ENCODE measurements at regions not wholly inside any gene's neighbourhood (a gene's known extent, or its start where the extent isn't known, plus 50 kb on each side); places are given as distances from the start of the nearest gene placed in this dataset.
A peak's percentile ranks its signal among the peaks of the same experiment; 100 is the strongest.

DNA sequence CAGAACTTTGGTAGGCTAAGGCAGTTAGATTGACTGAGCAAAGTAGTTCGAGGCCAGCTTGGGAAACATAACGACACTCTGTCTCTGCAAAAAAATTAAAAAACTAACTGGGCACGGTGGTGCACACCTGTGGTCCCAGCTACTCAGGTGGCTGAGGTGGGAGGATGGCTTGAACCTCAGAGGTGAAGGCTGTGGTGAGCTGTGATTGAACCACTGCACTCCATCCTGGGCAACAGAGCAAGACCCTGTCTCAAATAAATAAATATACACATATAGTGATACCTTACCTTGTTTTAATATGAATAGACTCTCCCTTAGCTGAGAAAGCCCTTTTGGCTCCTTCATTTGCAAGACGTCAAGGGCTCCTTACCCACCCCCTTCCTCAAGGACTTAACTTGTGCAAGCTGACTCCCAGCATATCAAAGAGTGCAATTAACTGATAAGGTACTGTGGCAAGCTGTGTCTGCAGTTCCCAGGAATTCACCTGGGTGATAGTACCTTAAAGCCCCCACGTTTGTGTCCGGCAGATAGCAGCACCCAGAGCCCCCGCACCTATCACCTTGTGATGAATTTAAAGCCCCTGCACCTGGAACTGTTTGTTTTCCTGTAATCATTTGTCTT is 655.6 kb upstream of the GALNTL6 start:
- Histone ChIP-seq H2AFZ (ENCODE audit: low read depth, low read length) (no peak overlapping the region), H3K27me3 (ENCODE audit: insufficient read depth, low read length) (no peaks in the 10 kb centered on the region), H3K4me3 (ENCODE audit: low read length) (no peak overlapping the region), H3K36me3 (ENCODE audit: insufficient read depth, low read length) (no peaks in the 10 kb centered on the region), H3K9me3 (ENCODE audit: low read length) (no peaks in the 10 kb centered on the region), H3K4me1 (ENCODE audit: insufficient read depth, low read length) (peaks cover 2% of the 10 kb centered on the region)

DNA sequence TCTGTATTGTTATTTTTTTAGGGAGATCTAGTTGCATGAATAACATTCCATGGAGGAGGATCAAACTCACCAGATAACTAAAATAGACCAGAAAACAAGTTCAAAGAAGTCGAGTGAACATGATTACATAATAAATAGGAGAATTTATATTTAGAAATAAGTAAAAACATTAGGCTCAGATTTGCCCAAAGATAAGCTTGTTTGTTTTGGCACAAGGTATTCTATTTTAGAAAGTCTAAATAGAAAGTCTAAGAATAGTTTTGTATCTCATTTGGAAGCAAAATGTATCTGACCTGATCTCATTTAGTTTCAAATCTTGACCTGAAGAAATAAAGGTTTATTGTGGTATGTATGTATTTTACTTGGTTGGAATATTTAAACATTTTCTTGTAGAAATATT is 670.6 kb upstream of the GALNTL6 start:
- H3K27me3 ChIP-seq (ENCODE audit: insufficient read depth, low read length), result no peaks in the 10 kb centered on the region
- no peak overlapping the region for H2AFZ ChIP-seq (ENCODE audit: low read depth, low read length)
- H3K36me3 ChIP-seq (ENCODE audit: insufficient read depth, low read length), result no peaks in the 10 kb centered on the region
- H3K9me3 ChIP-seq (ENCODE audit: low read length), result no peaks in the 10 kb centered on the region
- no peak overlapping the region for H3K4me3 ChIP-seq (ENCODE audit: low read length)
- H3K4me1 ChIP-seq (ENCODE audit: insufficient read depth, low read length), result no peaks in the 10 kb centered on the region

DNA sequence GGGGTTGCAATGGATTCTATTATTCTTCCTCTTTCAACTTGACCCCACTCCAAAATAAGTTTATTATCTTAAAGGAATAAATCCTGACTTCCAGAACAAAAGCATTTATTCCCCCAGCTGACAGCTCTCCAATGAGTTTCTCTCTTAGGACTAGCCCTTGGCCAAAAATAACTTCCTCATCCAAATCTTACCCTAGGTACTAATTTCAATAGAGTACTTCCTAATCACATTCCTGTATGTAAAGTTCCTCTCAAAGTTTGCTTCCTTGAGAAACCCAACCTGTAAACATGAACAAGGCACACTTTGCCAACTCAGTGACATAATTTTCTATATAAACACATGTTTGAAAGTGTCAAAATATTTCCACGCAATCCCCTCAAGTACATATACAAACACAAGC is 671.2 kb upstream of the GALNTL6 start:
- Histone ChIP-seq H3K4me1 (ENCODE audit: insufficient read depth, low read length) (no peaks in the 10 kb centered on the region), H3K9me3 (ENCODE audit: low read length) (no peaks in the 10 kb centered on the region), H3K4me3 (ENCODE audit: low read length) (no peak overlapping the region), H3K27me3 (ENCODE audit: insufficient read depth, low read length) (no peaks in the 10 kb centered on the region), H2AFZ (ENCODE audit: low read depth, low read length) (no peak overlapping the region), H3K36me3 (ENCODE audit: insufficient read depth, low read length) (no peaks in the 10 kb centered on the region)

DNA sequence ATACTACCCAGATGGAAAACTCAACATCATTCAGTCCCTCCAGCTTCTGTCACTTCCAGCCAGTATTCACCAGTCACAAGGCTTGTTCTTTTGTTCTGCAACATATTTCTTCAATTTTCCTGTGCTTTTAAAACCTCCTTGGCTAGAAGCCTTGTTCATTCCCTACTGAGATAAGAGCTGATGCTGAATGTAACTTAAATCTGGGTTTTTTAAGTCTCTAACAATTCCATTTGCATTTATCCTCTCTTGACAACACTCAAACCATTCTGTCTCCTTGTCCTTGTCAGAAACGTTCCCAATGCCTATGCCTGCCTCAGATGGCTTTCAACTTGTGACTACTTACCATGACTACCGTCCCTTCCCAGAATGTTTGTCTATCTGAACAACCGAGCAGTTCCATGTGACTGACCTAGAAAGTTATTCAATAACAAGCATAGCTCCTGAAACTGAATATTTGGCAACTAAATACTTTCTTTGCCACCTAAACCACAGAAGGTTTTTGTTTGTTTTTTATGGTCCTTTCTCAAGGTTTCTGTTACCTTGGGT is 682.9 kb upstream of the GALNTL6 start:
- no peaks in the 10 kb centered on the region for H3K9me3 ChIP-seq (ENCODE audit: low read length)

GRCh38 chr4:171118091-171118490 is 695.1 kb upstream of the GALNTL6 start:
- no peak overlapping the region for H2AFZ ChIP-seq (ENCODE audit: low read depth, low read length)
- H3K36me3 ChIP-seq (ENCODE audit: insufficient read depth, low read length), result no peaks in the 10 kb centered on the region
- no peaks in the 10 kb centered on the region for H3K9me3 ChIP-seq (ENCODE audit: low read length)
- H3K4me3 ChIP-seq (ENCODE audit: low read length), result no peak overlapping the region
- no peaks in the 10 kb centered on the region for H3K4me1 ChIP-seq (ENCODE audit: insufficient read depth, low read length)
- no peaks in the 10 kb centered on the region for H3K27me3 ChIP-seq (ENCODE audit: insufficient read depth, low read length)

More for the DNA sequence above, 682.9 kb upstream of the GALNTL6 start:
- no peaks in the 10 kb centered on the region for H3K36me3 ChIP-seq (ENCODE audit: insufficient read depth, low read length)
- H2AFZ ChIP-seq (ENCODE audit: low read depth, low read length), result peak overlapping the region; percentile 93
- H3K4me3 ChIP-seq (ENCODE audit: low read length), result no peak overlapping the region
- no peaks in the 10 kb centered on the region for H3K27me3 ChIP-seq (ENCODE audit: insufficient read depth, low read length)
- no peaks in the 10 kb centered on the region for H3K4me1 ChIP-seq (ENCODE audit: insufficient read depth, low read length)

- H2AFZ ChIP-seq (ENCODE audit: low read depth, low read length), result no peak overlapping the region
- no peaks in the 10 kb centered on the region for H3K9me3 ChIP-seq (ENCODE audit: low read length)
- no peak overlapping the region for H3K4me3 ChIP-seq (ENCODE audit: low read length)
- H3K4me1 ChIP-seq (ENCODE audit: insufficient read depth, low read length), result no peaks in the 10 kb centered on the region
- H3K36me3 ChIP-seq (ENCODE audit: insufficient read depth, low read length), result no peaks in the 10 kb centered on the region
- H3K27me3 ChIP-seq (ENCODE audit: insufficient read depth, low read length), result no peaks in the 10 kb centered on the region
Observed at GRCh38 chr4:171117457-171117856, 695.7 kb upstream of the GALNTL6 start.

DNA sequence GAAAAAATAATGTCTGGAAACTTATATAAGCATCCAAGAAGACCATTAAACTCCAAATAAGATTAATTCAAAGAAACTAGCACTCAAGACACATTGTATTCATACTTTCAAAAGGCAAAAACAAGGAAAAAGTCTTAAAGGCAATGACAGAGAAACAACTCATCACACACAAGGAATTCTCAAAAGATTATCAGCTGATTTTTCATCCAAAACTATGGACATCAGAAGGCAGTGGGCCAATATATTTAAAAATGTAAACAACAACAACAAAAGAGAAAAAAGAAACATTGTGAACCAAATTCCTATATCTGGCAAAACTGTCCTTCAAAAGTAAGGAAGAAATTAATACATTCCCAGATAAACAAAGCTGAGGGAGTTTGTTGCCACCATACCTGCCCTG is 711.4 kb upstream of the GALNTL6 start:
- H2AFZ ChIP-seq (ENCODE audit: low read depth, low read length), result no peak overlapping the region
- H3K27me3 ChIP-seq (ENCODE audit: insufficient read depth, low read length), result no peaks in the 10 kb centered on the region
- no peaks in the 10 kb centered on the region for H3K9me3 ChIP-seq (ENCODE audit: low read length)

GRCh38 chr4:171087089-171087488 is 726.1 kb upstream of the GALNTL6 start:
- H3K9me3 ChIP-seq (ENCODE audit: low read length), result no peaks in the 10 kb centered on the region
- no peaks in the 10 kb centered on the region for H3K27me3 ChIP-seq (ENCODE audit: insufficient read depth, low read length)
- H3K36me3 ChIP-seq (ENCODE audit: insufficient read depth, low read length), result no peaks in the 10 kb centered on the region
- no peaks in the 10 kb centered on the region for H3K4me1 ChIP-seq (ENCODE audit: insufficient read depth, low read length)
- no peak overlapping the region for H2AFZ ChIP-seq (ENCODE audit: low read depth, low read length)
- H3K4me3 ChIP-seq (ENCODE audit: low read length), result no peak overlapping the region

More for the DNA sequence above, 711.4 kb upstream of the GALNTL6 start:
- Histone ChIP-seq H3K4me1 (ENCODE audit: insufficient read depth, low read length) (no peaks in the 10 kb centered on the region), H3K36me3 (ENCODE audit: insufficient read depth, low read length) (no peaks in the 10 kb centered on the region), H3K4me3 (ENCODE audit: low read length) (no peak overlapping the region)

DNA sequence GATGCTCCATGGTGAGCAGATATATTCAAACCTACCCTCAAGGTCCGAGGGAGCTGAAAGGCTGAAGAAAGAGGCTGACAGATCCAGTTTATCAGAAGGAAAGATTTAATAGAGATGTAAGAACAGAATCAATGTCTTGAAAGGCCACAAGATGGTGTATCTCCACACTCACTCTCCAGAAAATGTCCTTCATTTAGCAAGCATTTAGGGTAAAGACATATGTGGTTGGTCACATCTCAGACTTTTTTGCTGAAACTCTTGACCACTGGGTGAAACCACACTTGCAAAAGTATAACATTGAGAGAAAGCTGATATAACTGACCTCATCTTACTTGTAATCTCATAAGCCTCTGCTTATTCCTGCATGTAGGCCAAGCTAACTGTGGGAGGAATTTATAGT is 745.8 kb upstream of the GALNTL6 start:
- H3K4me3 ChIP-seq (ENCODE audit: low read length), result no peak overlapping the region
- H3K4me1 ChIP-seq (ENCODE audit: insufficient read depth, low read length), result no peaks in the 10 kb centered on the region
- no peaks in the 10 kb centered on the region for H3K27me3 ChIP-seq (ENCODE audit: insufficient read depth, low read length)
- no peak overlapping the region for H2AFZ ChIP-seq (ENCODE audit: low read depth, low read length)
- no peaks in the 10 kb centered on the region for H3K36me3 ChIP-seq (ENCODE audit: insufficient read depth, low read length)
- H3K9me3 ChIP-seq (ENCODE audit: low read length), result no peaks in the 10 kb centered on the region

- Histone ChIP-seq H2AFZ (ENCODE audit: low read depth, low read length) (no peak overlapping the region), H3K9me3 (ENCODE audit: low read length) (no peaks in the 10 kb centered on the region)
Observed at GRCh38 chr4:171049380-171049779, 763.8 kb upstream of the GALNTL6 start.

GRCh38 chr4:171042989-171043524 is 770.1 kb upstream of the GALNTL6 start:
- Histone ChIP-seq H3K27me3 (ENCODE audit: insufficient read depth, low read length) (no peaks in the 10 kb centered on the region), H2AFZ (ENCODE audit: low read depth, low read length) (no peak overlapping the region), H3K4me3 (ENCODE audit: low read length) (no peak overlapping the region), H3K36me3 (ENCODE audit: insufficient read depth, low read length) (no peaks in the 10 kb centered on the region), H3K4me1 (ENCODE audit: insufficient read depth, low read length) (no peaks in the 10 kb centered on the region), H3K9me3 (ENCODE audit: low read length) (no peaks in the 10 kb centered on the region)

More at GRCh38 chr4:171049380-171049779, 763.8 kb upstream of the GALNTL6 start:
- Histone ChIP-seq H3K4me3 (ENCODE audit: low read length) (no peak overlapping the region), H3K4me1 (ENCODE audit: insufficient read depth, low read length) (no peaks in the 10 kb centered on the region), H3K36me3 (ENCODE audit: insufficient read depth, low read length) (no peaks in the 10 kb centered on the region), H3K27me3 (ENCODE audit: insufficient read depth, low read length) (no peaks in the 10 kb centered on the region)

DNA sequence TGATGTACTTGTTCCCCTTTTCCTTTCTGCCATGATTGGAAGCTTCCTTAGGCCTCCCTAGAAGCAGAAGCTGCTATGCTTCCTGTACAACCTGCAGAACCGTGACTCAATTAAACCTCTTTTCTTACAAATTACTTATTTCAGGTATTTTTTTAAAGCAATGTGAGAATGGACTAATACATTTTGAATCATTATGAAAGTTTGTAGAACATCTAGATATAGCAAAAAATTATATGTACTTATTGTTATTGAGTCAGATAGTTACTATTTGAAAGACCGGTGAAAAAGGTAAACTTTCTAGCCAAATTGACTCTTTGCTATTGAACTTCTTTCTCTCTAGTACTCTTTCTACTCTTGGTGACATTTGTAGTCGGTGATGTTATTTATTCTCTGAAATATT is 777.3 kb upstream of the GALNTL6 start:
- Histone ChIP-seq H3K4me1 (ENCODE audit: insufficient read depth, low read length) (no peaks in the 10 kb centered on the region), H3K9me3 (ENCODE audit: low read length) (no peaks in the 10 kb centered on the region), H2AFZ (ENCODE audit: low read depth, low read length) (no peak overlapping the region)

DNA sequence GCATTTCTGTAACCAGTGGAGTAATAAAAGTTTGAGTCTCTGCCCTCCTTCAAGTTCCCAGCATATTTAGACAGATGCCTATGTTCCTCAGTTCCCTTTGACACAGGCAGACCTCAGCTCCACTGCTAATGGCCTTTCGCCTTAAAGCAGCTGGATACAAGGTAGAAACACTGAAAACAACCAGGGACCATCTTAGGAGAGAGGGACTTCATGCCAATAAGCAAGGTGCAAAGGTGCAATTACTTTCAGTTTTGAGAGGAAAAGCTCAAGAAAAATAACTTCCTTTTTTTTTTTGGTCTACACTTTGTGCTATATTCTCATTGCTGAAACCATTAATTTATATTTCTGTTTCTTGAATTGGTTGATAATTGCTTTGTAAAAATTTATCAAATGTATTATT is 781.9 kb upstream of the GALNTL6 start:
- H3K4me3 ChIP-seq (ENCODE audit: low read length), result no peak overlapping the region
- H2AFZ ChIP-seq (ENCODE audit: low read depth, low read length), result no peak overlapping the region
- H3K4me1 ChIP-seq (ENCODE audit: insufficient read depth, low read length), result no peaks in the 10 kb centered on the region
- no peaks in the 10 kb centered on the region for H3K27me3 ChIP-seq (ENCODE audit: insufficient read depth, low read length)
- no peaks in the 10 kb centered on the region for H3K9me3 ChIP-seq (ENCODE audit: low read length)
- no peaks in the 10 kb centered on the region for H3K36me3 ChIP-seq (ENCODE audit: insufficient read depth, low read length)

More for the DNA sequence above, 777.3 kb upstream of the GALNTL6 start:
- Histone ChIP-seq H3K36me3 (ENCODE audit: insufficient read depth, low read length) (no peaks in the 10 kb centered on the region), H3K4me3 (ENCODE audit: low read length) (no peak overlapping the region), H3K27me3 (ENCODE audit: insufficient read depth, low read length) (no peaks in the 10 kb centered on the region)

- Histone ChIP-seq H2AFZ (ENCODE audit: low read depth, low read length) (no peak overlapping the region), H3K27me3 (ENCODE audit: insufficient read depth, low read length) (no peaks in the 10 kb centered on the region), H3K9me3 (ENCODE audit: low read length) (no peaks in the 10 kb centered on the region), H3K36me3 (ENCODE audit: insufficient read depth, low read length) (no peaks in the 10 kb centered on the region), H3K4me3 (ENCODE audit: low read length) (no peak overlapping the region), H3K4me1 (ENCODE audit: insufficient read depth, low read length) (no peaks in the 10 kb centered on the region)
Observed at GRCh38 chr4:171025776-171026175, 787.4 kb upstream of the GALNTL6 start.
